Spleen (tissue), 11 donors: ENCODE measurements at regions not wholly inside any gene's neighbourhood (a gene's known extent, or its start where the extent isn't known, plus 50 kb on each side); places are given as distances from the start of the nearest gene placed in this dataset.

ENCODE experiments used
- DNase-seq: peaks from one replicate; pipeline ENCODE4 v3.0.0-alpha.2; 2020
- H3K27ac ChIP-seq, 8 donors: fragments of 200-600 bp; sonication (generic) in 7 of 8; 1 replicate in 4 of 8; 2 replicates in 4 of 8; pipeline versions ENCODE4 v1.5.0 to v1.8.0; 2016 to 2021; ENCODE audit warnings: inconsistent platforms in 4 of 8, mild to moderate bottlenecking in 4 of 8, moderate library complexity in 1 of 8
- H3K27me3 ChIP-seq, 7 donors: fragments of 200-600 bp; sonication (generic) in 6 of 7; replicated peaks in 1 of 7; 1 replicate in 4 of 7; 2 replicates in 3 of 7; pipeline versions ENCODE4 v1.5.0 to v1.8.0; 2016 to 2021; ENCODE audit warnings: inconsistent platforms in 3 of 7, mild to moderate bottlenecking in 1 of 7
- H3K36me3 ChIP-seq, 6 donors: fragments of 200-600 bp; sonication (generic) in 5 of 6; 1 replicate in 4 of 6; 2 replicates in 2 of 6; pipeline versions ENCODE4 v1.5.0 to v1.8.0; 2016 to 2021; ENCODE audit warnings: inconsistent platforms in 2 of 6
- H3K4me1 ChIP-seq, 6 donors: fragments of 200-600 bp; sonication (generic) in 5 of 6; 1 replicate in 3 of 6; 2 replicates in 3 of 6; pipeline versions ENCODE4 v1.5.0 to v1.8.0; 2016 to 2021; ENCODE audit warnings: inconsistent platforms in 3 of 6
- H3K4me3 ChIP-seq, 8 donors: fragments of 200-600 bp; sonication (generic) in 7 of 8; 1 replicate in 4 of 8; 2 replicates in 4 of 8; pipeline versions ENCODE4 v1.5.0 to v1.8.0; 2016 to 2021; ENCODE audit warnings: inconsistent platforms in 4 of 8, mild to moderate bottlenecking in 4 of 8, moderate library complexity in 2 of 8
- H3K9me3 ChIP-seq, 8 donors: fragments of 200-600 bp; sonication (generic) in 7 of 8; 1 replicate in 4 of 8; 2 replicates in 4 of 8; pipeline versions ENCODE4 v1.5.0 to v1.8.0; 2016 to 2021; ENCODE audit warnings: inconsistent platforms in 4 of 8
- CTCF ChIP-seq, 11 experiments: fragments of 200-600 bp in 7 of 11; fragments of 450-650 bp in 4 of 11; sonication (generic) in 4 of 11; IDR thresholded peaks in 8 of 11; conservative IDR thresholded peaks in 3 of 11; 1 replicate in 7 of 11; 2 replicates in 4 of 11; pipeline versions ENCODE4 v1.4.0 to v1.8.0; 2016 to 2021; ENCODE audit warnings: antibody characterized with exemption in 11 of 11, inconsistent platforms in 4 of 11, mild to moderate bottlenecking in 1 of 11
- POLR2A ChIP-seq, 3 donors: fragments of 450-650 bp; IDR thresholded peaks; one replicate each; pipeline ENCODE4 v1.5.1; 2017; ENCODE audit warnings: antibody characterized with exemption in 3 of 3, mild to moderate bottlenecking in 1 of 3
- POLR2AphosphoS5 ChIP-seq, 3 donors: sonication (generic); formaldehyde crosslinking; IDR thresholded peaks; one replicate each; pipeline ENCODE4 v1.5.1; 2017; ENCODE audit warnings: antibody characterized with exemption in 3 of 3
- WGBS, 5 donors: extraction: QIAGEN DNeasy Blood & Tissue Kit in 3 of 5; methylation state at CpG; one replicate each; pipeline versions ENCODE4 v1.1.5 to v1.1.7; 2013 to 2018; 5-methylcytosine and 5-hydroxymethylcytosine counted together
- intact Hi-C: fragments of 100-400 bp; cut with DNase I; formaldehyde crosslinking; loops from one replicate; pipeline ENCODE4 v1.15.0; 2023; ENCODE audit warnings: low total_unique reads
- donor health status: healthy with polysubstance abuse.
- donor health status: DM: no; HTN: no; CAD: no; lungs with moderate emphysema.
- donor health status: DM: no; HTN: no; CAD: no.
- donor health status: Bipolar disorder and iron deficiency.
- donor health status: healthy.
- donor health status: DM: no; HTN: no; CAD: no.
- donor health status: DM: yes; HTN: yes; CAD: no.

GRCh38 chr3:72299823-72300222 lies 514.9 kb upstream of the PROK2 start:
- Histone ChIP-seq H3K4me1 (peaks cover 0 to 33% (median 16%) of the 10 kb centered on the region in 6 donors), H3K27me3 (no peaks in the 10 kb centered on the region), H3K9me3 (no peaks in the 10 kb centered on the region), H3K36me3 (no peaks in the 10 kb centered on the region), H3K4me3 (no peak overlapping the region), H3K27ac (peak overlapping the region in 4 of 8 donors; percentile 10 to 70 (median 53))
- TF ChIP-seq POLR2A (IDR thresholded peaks at IDR 0.05): no peak
- no peak for TF ChIP-seq CTCF (IDR thresholded peaks at IDR 0.05 in 8 of 11, conservative IDR thresholded peaks at IDR 0.05 in 3 of 11)
- no peak for TF ChIP-seq POLR2AphosphoS5 (IDR thresholded peaks at IDR 0.05)
- DNase-seq: no peak
- intact Hi-C loops: no loop called here
- WGBS, 5 donors: 80 to 87% (median 83%) methylated on average over 4 of the region's 4 CpGs

GRCh38 chr3:72299321-72299802 lies 514.4 kb upstream of the PROK2 start:
- WGBS, 5 donors: 47 to 62% (median 51%) methylated on average over 6 of the region's 6 CpGs

GRCh38 chr3:72298201-72299152 lies 513.5 kb upstream of the PROK2 start:
- Histone ChIP-seq H3K36me3 (no peaks in the 10 kb centered on the region), H3K4me1 (peaks cover 0 to 20% (median 10%) of the 10 kb centered on the region in 6 donors), H3K27ac (peak overlapping the region in 7 of 8 donors; percentile 11 to 75 (median 53)), H3K9me3 (no peaks in the 10 kb centered on the region), H3K4me3 (no peak overlapping the region), H3K27me3 (no peaks in the 10 kb centered on the region)
- intact Hi-C loops: no loop called here
- 61 to 73% (median 70%) methylated on average over 8 of the region's 8 CpGs for WGBS, 5 donors
- no peak for TF ChIP-seq CTCF (IDR thresholded peaks at IDR 0.05 in 8 of 11, conservative IDR thresholded peaks at IDR 0.05 in 3 of 11)
- TF ChIP-seq POLR2A (IDR thresholded peaks at IDR 0.05): no peak
- TF ChIP-seq POLR2AphosphoS5 (IDR thresholded peaks at IDR 0.05): no peak
- DNase-seq: no peak

More at GRCh38 chr3:72299321-72299802, 514.4 kb upstream of the PROK2 start:
- Histone ChIP-seq H3K27me3 (no peaks in the 10 kb centered on the region), H3K9me3 (no peaks in the 10 kb centered on the region), H3K27ac (peak overlapping the region in 6 of 8 donors; percentile 10 to 70 (median 50)), H3K36me3 (no peaks in the 10 kb centered on the region), H3K4me3 (no peak overlapping the region), H3K4me1 (peaks cover 0 to 29% (median 15%) of the 10 kb centered on the region in 6 donors)
- TF ChIP-seq POLR2A (IDR thresholded peaks at IDR 0.05) (no peak), POLR2AphosphoS5 (IDR thresholded peaks at IDR 0.05) (peak in 2 of 3 donors; percentile 71 to 74), CTCF (IDR thresholded peaks at IDR 0.05 in 8 of 11, conservative IDR thresholded peaks at IDR 0.05 in 3 of 11) (no peak)
- DNase-seq: no peak
- intact Hi-C loops: no loop called here

- peaks cover 0 to 17% (median 9%) of the 10 kb centered on the region in 6 donors for H3K4me1 ChIP-seq
- no peaks in the 10 kb centered on the region for H3K36me3 ChIP-seq
- DNase-seq: no peak
- intact Hi-C loops: no loop called here
- 73 to 100% (median 89%) methylated on average over 1 of the region's 1 CpG for WGBS, 5 donors
- no peaks in the 10 kb centered on the region for H3K27me3 ChIP-seq
- no peak overlapping the region for H3K27ac ChIP-seq
- TF ChIP-seq POLR2A (IDR thresholded peaks at IDR 0.05) (no peak), POLR2AphosphoS5 (IDR thresholded peaks at IDR 0.05) (no peak), CTCF (IDR thresholded peaks at IDR 0.05 in 8 of 11, conservative IDR thresholded peaks at IDR 0.05 in 3 of 11) (no peak)
- no peaks in the 10 kb centered on the region for H3K9me3 ChIP-seq
- H3K4me3 ChIP-seq: no peak overlapping the region
Observed at GRCh38 chr3:72297481-72297880, 512.5 kb upstream of the PROK2 start.
